Stimulated activated CD4-positive, alpha-beta T cell treated with anti-CD3 and anti-CD28 coated beads, TNF-alpha, amount 100 ng/mL, for 1 hour (primary cell): ENCODE measurements at regions not wholly inside any gene's neighbourhood (a gene's known extent, or its start where the extent isn't known, plus 50 kb on each side); places are given as distances from the start of the nearest gene placed in this dataset.
"Not testable (repeated sequence)": the region's sequence is repeated elsewhere in the genome, so short reads cannot be mapped to it uniquely, and the experiment has no call there.

Experiments used
- DNase-seq, 3 donors: peaks; one replicate each; pipeline ENCODE4 v3.0.0-alpha.2; 2020; ENCODE audit warnings: low read depth in 3 of 3, low spot score in 1 of 3

GRCh38 chr2:62334440-62335058, 138.6 kb downstream of the B3GNT2 start:
- DNase-seq, result no peak

GRCh38 chr2:62334009-62334408, 138.1 kb downstream of the B3GNT2 start:
- DNase-seq, result no peak

DNA sequence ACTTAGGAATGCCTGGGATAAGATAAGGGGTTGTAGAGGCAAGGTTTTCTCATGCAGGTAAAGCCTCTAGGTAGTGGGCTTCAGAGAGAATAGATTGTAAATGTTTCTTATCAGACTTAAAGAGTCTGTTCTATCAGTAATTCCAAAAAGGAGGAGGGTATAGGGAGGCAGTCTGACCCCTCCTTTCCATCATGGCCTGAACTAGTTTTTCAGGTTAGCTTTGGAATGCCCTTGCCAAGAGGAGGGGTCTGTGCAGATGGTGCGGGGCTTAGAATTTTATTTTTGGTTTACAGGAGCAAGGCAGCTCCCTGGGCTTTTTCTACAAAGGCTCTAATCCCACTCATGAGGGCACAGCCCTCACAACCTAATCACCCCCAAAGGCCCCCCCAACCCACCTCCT, 135.0 kb downstream of the B3GNT2 start:
- no peak for DNase-seq

DNA sequence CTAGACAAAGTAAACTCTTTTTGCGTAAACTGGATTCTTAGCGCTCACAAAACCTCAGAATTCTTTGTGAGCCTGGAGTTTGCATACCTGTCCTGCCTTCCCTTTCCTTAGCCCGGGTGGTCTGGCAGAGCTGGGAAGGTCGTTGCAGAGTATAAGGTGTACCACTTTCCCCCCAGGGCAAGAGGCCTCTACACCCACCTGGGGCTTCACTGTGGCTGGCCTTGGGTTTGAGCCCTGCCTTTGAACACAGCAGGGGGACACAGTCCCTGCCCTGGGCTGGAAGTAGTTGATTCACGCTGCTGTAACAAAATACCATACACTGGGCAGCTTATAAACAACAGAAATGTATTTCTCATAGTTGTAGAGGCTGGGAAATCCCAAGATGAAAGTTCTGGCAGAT, 133.9 kb downstream of the B3GNT2 start:
- DNase-seq, result no peak

DNA sequence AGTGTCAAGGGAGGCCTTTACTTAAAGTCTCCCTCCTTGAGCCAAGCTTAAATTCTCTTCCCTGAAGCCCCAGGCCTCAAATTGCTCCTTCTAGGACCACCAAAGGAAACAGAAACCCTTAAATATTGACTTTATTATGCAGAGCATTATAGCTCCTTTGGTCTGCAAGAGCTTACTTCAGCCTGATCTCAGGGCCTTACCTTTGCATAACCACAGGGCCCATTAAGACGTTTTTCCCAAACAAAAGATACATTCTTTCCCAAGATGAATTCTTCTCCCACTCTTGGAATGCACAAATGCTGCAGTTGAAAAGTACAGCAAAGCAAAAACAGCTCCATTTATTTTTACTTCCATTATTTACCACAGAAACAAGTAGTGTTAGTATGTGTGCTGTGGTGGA, 130.8 kb downstream of the B3GNT2 start:
- no peak for DNase-seq

DNA sequence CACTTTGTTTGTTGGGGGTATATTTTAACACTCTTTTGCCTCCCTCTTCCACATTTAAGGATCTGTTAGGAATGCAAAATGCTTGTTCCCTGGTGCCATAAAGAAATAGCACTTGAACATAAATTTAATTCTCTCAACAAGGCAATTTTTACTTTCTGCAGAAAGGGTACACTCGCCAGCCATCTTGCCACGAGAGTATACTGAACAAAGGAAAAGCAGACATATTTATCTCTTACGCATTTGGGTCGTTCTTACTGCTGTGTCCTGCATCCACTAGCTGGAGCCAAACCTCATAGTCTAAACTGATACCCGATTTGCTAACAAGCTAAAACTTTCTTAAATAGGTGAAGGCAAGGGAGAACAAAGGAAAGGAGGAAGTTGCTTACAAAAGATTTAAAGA, 129.5 kb downstream of the B3GNT2 start:
- no peak for DNase-seq

DNA sequence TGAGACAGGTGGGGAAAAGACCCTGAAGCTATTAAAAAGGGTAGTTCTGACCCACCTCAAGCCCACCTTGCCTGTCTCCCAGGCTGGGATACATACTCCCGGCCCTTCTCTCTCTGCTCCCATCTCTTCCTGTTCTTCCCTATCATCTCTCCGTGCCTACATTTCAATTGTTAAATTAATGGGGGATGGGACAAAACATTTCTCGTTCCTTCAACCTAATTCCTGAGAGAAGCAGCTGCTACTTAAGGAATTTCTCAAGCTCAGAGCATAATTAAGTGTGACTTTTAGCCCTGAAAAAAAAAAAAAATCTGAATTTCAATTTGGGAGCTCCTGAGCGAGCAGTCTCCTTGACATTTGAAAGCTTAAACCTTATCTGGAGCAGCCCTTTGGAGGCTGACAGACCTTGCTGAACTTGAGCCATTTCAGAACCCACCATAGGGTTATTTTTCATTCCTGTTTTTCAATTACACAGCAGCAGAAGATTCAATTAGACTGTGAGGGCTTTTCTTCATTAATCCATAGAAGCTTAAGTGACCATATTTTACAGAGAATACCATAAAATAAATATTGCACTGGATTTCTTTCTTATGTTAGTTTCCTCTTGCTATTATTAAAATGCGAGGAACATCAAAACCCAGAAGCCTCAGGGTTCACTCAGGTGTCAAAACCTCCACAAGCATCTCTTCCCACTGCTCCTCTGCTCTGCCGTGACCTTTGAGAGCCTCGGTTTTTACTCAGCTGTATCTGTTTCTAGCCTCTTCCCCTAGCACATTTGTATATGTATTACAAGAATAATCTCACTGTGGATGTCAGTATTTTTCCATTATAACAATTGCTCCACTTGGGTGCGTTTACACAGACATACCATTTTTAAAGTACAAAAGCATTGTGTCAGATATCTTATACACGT, 125.7 kb downstream of the B3GNT2 start:
- DNase-seq, result no peak

GRCh38 chr2:62320657-62321357, 124.9 kb downstream of the B3GNT2 start:
- DNase-seq, result no peak

DNA sequence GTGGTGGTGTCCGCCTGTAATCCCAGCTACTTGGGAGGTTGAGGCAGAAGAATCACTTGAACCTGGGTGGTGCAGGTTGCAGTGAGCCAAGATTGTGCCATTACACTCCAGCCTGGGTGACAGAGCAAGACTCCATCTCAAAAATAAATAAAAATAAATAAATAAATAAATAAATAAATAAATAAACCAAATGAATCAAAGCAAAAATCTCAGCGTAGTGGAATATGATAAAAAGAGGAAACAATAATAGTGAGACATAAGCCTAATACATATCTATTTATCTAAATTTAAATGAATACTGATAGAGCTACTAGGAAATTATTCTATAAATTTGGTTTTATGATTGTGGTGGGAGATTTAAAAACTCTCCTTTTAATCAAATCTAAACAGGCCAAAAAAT, 124.2 kb downstream of the B3GNT2 start:
- not testable (repeated sequence) for DNase-seq

DNA sequence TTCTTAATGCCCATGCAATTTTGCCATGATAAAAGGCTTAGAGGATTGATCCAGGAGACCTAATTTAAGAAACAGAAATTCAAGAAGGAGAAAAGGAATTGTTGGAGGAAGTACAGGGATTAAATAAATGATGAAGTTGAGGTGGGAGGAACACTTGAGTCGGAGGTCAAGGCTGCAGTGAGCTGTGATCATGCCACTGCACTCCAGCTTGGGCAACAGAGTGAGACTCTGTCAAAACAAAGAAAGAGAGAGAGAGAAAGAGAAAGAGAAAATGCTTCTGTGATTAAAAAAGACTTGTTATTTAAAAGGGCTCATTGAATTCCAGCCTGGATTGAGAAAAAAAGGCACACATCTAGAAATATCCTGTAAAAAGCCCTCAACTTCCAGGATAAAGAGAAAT, 123.2 kb downstream of the B3GNT2 start:
- no peak for DNase-seq

DNA sequence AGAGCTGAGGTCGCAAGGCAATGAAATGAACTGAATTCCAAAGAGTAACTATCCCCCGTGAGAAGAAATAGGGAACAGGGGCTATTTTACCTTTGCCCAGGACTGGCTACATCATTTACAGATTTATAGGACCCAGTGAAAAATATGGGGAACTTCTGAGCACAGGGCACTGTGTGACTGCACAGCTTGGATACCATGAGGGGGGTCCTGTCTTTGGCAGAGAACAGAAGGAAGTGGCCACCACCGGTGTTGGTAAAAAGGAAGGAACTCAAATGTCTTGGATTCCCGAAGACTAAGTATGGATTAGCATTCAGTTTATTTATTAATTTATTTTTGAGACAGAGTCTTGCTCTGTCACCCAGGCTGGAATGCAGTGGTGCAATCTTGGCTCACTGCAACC, 119.6 kb downstream of the B3GNT2 start:
- DNase-seq, result no peak

DNA sequence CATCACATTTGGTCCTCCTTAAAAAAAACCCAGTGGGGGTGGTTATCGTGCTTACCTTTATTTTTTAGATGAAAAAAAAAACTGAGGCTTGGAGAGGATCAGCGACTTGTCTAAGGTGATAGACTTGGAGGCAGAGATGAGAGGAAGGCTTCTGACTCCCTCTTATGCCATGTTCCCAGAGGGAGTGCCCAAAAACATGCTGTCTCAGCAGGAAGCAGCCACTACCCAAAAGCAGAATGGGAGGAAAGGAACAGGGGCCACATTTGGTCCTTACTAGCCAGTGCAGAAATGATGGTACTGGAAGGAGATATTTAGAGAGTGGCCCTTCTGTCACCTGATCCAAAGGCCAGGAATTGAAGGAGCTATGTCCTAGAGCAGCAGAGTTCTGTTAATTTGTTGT, 118.4 kb downstream of the B3GNT2 start:
- DNase-seq, result no peak

GRCh38 chr2:62313449-62314227, 117.7 kb downstream of the B3GNT2 start:
- DNase-seq, result no peak

DNA sequence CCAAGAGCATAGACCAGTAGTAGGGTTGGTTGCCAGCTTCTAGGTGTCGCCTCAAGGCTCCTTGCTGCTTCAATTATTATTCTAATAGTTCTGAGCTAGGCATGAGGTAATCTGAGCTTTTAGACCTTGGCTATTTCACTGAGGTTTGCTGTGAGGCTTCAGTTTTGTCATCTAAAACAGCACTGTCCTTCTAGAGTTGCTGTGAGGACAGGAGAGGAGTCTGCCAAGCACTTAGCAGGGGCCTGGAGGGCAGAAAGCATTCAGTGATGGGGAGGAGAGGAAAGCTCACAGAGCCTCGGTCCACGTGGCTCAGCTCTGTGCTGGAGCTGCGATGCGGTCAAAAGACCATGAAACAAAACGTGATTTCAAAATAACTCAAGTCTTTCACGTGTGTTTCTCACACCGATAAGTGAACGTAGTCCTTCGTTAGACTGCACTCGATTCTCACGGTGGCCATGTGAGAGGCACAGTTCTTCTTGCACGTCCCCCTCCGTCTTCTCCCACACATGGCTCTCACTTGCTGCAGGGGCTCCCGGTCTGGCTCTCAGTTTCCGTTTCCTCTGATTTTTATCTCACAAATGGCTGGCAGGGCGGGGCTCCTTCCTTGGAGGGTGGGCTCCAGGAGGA, 113.7 kb downstream of the B3GNT2 start:
- no peak for DNase-seq

DNA sequence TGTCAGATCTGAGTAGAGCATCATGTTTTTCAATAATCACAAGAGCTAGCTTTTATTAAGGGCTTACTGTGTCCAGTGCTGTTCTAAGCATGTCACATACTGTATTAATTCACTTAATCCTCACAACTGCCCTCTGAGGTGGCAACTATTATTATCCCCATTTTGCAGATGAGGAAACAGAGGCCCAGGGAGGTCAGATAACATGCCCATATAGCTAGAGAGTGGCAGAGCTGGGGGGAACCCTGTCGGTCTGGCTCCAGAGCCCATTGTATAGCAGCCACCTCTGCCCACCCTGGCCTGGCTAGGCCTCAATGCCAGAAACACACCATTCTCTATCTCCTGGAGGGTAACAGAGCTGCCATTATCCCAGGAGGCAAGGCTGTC, 113.2 kb downstream of the B3GNT2 start:
- no peak for DNase-seq

- DNase-seq, result no peak
These were observed 111.8 kb downstream of the B3GNT2 start for GRCh38 chr2:62307469-62308389.

DNA sequence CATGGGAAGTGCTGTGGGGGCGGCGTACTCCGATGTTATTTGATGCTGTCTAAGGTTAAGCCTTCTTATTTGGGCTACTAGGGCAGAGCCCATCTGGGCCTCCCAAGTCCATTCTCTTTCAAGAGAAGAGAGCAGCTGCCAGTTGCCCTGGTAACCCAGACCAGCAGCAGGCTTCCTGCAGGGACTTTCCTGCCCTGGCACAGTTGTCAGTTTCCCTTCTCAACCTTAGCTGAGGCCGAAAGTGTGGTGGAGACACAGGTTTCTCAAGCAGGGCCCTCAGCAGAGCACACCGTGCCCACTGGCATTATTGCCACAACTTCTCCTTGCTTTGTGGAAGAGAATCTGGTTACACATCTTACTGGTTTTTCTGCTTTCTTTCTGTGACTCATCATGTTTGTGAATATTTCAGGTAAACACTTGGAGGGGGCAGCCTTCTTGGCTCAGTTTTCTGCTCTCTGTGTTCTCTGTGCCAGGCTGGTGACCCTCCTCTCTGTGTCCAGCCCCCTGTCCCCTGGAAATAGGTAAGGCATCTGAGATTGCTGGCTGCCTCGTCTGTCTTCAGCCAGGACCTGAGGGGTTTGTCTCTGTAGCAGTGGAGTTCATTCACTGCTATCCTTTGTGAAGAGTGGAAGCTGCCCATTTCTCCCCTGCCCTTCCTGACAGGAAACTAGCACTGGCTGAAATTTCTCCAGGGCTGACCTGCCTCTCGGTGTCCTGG, 111.0 kb downstream of the B3GNT2 start:
- no peak for DNase-seq

- DNase-seq, result peak in 1 of 3 donors; percentile 24
These were observed 109.7 kb downstream of the B3GNT2 start for GRCh38 chr2:62305421-62306176.
